GM12878 (cell line): ENCODE measurements at regions not wholly inside any gene's neighbourhood (a gene's known extent, or its start where the extent isn't known, plus 50 kb on each side); places are given as distances from the start of the nearest gene placed in this dataset.

Experiments used
- ATAC-seq: fragments of 200-7000 bp; cut with Tn5 transposase; 3 replicates; pipeline ENCODE4 v1.9.1; 2020; ENCODE audit warnings: mild to moderate bottlenecking, moderate library complexity
- BruUV-seq: library from RNA; stranded (reverse); fragments of 400-500 nt; replicated peaks from 2 replicates; lab custom pipeline; 2021; lab: Mats Ljungman, UMichigan
- CTCF ChIA-PET: fragments of 300-600 bp; sonication (Branson Sonifier 250); formaldehyde crosslinking; extraction: SDS; loops from one replicate; lab custom pipeline; 2021; ENCODE audit warnings: inconsistent platforms; lab: Yijun Ruan, JAX
- POLR2A ChIA-PET: fragments of 350-600 bp; formaldehyde crosslinking; extraction: SDS; loops from one replicate; lab custom pipeline; 2021; ENCODE audit warnings: inconsistent platforms; lab: Charles Lee
- RAD21 ChIA-PET: fragments of 300-600 bp; sonication (Branson Sonifier 250); formaldehyde crosslinking; loops from one replicate; lab custom pipeline; 2023; ENCODE audit warnings: antibody characterized with exemption; ENCODE audit not compliant: unreplicated experiment; lab: Charles Lee
- SMC1A ChIA-PET: fragments of 300-600 bp; sonication (Branson Sonifier 250); formaldehyde crosslinking; loops from one replicate; lab custom pipeline; 2023; ENCODE audit not compliant: unreplicated experiment, uncharacterized antibody; lab: Charles Lee
- DNase-seq: peaks from one replicate; pipeline ENCODE4 v3.0.0-alpha.2; 2011; ENCODE audit warnings: low read depth, low spot score
- FAIRE-seq: peaks from 3 replicates; lab custom pipeline; 2011; peaks lifted over from hg19 to GRCh38; lab: Jason Lieb, UNC
- H2AFZ ChIP-seq: 2 replicates; pipeline ENCODE4 v1.6.0; 2011; ENCODE audit warnings: low read depth, low read length, control low read depth; ENCODE audit not compliant: control insufficient read depth
- H3K27ac ChIP-seq: 2 replicates; pipeline ENCODE4 v1.5.1; 2011; ENCODE audit warnings: control low read depth; ENCODE audit not compliant: control insufficient read depth, insufficient read depth
- H3K27me3 ChIP-seq, 2 experiments: replicated peaks in 1 of 2; 2 replicates each; pipeline versions ENCODE4 v1.6.0 to v1.6.1; 2011; ENCODE audit warnings: low read length in 1 of 2; ENCODE audit not compliant: control insufficient read depth in 2 of 2, insufficient read depth in 2 of 2
- H3K36me3 ChIP-seq, 2 experiments: 2 replicates each; pipeline ENCODE4 v1.5.1; 2011; ENCODE audit warnings: low read length in 1 of 2; ENCODE audit not compliant: control insufficient read depth in 2 of 2, insufficient read depth in 2 of 2
- H3K4me1 ChIP-seq: 2 replicates; pipeline ENCODE4 v1.6.1; 2011; ENCODE audit warnings: mild to moderate bottlenecking, low read length, moderate library complexity, mixed read lengths; ENCODE audit not compliant: control insufficient read depth, insufficient read depth
- H3K4me2 ChIP-seq: 2 replicates; pipeline ENCODE4 v1.6.0; 2011; ENCODE audit warnings: control low read depth; ENCODE audit not compliant: control insufficient read depth, insufficient read depth
- H3K4me3 ChIP-seq: fragments of 200-600 bp; sonication (generic); 2 replicates; pipeline ENCODE4 v1.5.1; 2016
- H3K79me2 ChIP-seq: 2 replicates; pipeline ENCODE4 v1.6.0; 2011; ENCODE audit warnings: low read length; ENCODE audit not compliant: control insufficient read depth, insufficient read depth
- H3K9ac ChIP-seq: 2 replicates; pipeline ENCODE4 v1.8.0; 2011; ENCODE audit warnings: low read length, control low read depth, mixed read lengths; ENCODE audit not compliant: control insufficient read depth, insufficient read depth
- H3K9me3 ChIP-seq: replicated peaks from 3 replicates; pipeline ENCODE4 v1.5.1; 2011; ENCODE audit warnings: mild to moderate bottlenecking, low read length; ENCODE audit not compliant: control insufficient read depth, insufficient read depth
- H4K20me1 ChIP-seq: 2 replicates; pipeline ENCODE4 v1.6.0; 2011; ENCODE audit not compliant: control insufficient read depth, insufficient read depth
- BHLHE40 ChIP-seq, 2 experiments: fragments of 450-650 bp in 1 of 2; IDR thresholded peaks; 2 replicates each; pipeline ENCODE4 v1.6.1; 2011 to 2017; ENCODE audit warnings: low read depth in 2 of 2, borderline replicate concordance in 1 of 2, improper control_type of control experiment in 1 of 2, low read length in 1 of 2, mild to moderate bottlenecking in 1 of 2
- BMI1 ChIP-seq: fragments of 450-650 bp; IDR thresholded peaks from 2 replicates; pipeline ENCODE4 v1.6.1; 2016; ENCODE audit warnings: mild to moderate bottlenecking, moderate library complexity, borderline replicate concordance
- EP300 ChIP-seq, 2 experiments: fragments of 150-350 bp in 1 of 2; IDR thresholded peaks; 2 replicates each; pipeline ENCODE4 v1.6.1; 2011 to 2012; ENCODE audit warnings: low read depth in 2 of 2, low read length in 2 of 2, borderline replicate concordance in 1 of 2, improper control_type of control experiment in 1 of 2, inconsistent platforms in 1 of 2; ENCODE audit not compliant: control insufficient read depth in 1 of 2
- FOXK2 ChIP-seq: fragments of 450-650 bp; IDR thresholded peaks from 2 replicates; pipeline ENCODE4 v1.6.1; 2017; ENCODE audit warnings: mild to moderate bottlenecking, moderate library complexity
- FOXM1 ChIP-seq: IDR thresholded peaks from 2 replicates; pipeline ENCODE4 v1.6.1; 2012; ENCODE audit warnings: low read depth, mild to moderate bottlenecking, inconsistent platforms, low read length, moderate library complexity
- IKZF1 ChIP-seq: fragments of 450-650 bp; conservative IDR thresholded peaks from 2 replicates; pipeline ENCODE4 v1.6.1; 2017; ENCODE audit warnings: antibody characterized with exemption, mild to moderate bottlenecking
- JUNB ChIP-seq: IDR thresholded peaks from 2 replicates; pipeline ENCODE4 v1.6.1; 2016; ENCODE audit warnings: antibody characterized with exemption, mild to moderate bottlenecking
- MEF2A ChIP-seq: IDR thresholded peaks from 2 replicates; pipeline ENCODE4 v1.6.1; 2011; ENCODE audit warnings: low read depth, mild to moderate bottlenecking, low read length, moderate library complexity; ENCODE audit not compliant: insufficient read depth
- NR2C1 ChIP-seq: fragments of 450-650 bp; IDR thresholded peaks from 2 replicates; pipeline ENCODE4 v1.6.1; 2017; ENCODE audit warnings: antibody characterized with exemption, mild to moderate bottlenecking, moderate library complexity
- POLR2AphosphoS2 ChIP-seq: IDR thresholded peaks from 2 replicates; pipeline ENCODE4 v1.6.1; 2011; ENCODE audit warnings: low read depth, mild to moderate bottlenecking, low read length, improper control_type of control experiment, moderate library complexity
- POU2F2 ChIP-seq: IDR thresholded peaks from 3 replicates; pipeline ENCODE4 v1.6.1; 2011; ENCODE audit warnings: low read depth, mild to moderate bottlenecking, low read length, borderline replicate concordance
- SMARCA5 ChIP-seq: fragments of 450-650 bp; IDR thresholded peaks from 2 replicates; pipeline ENCODE4 v1.6.1; 2017; ENCODE audit warnings: mild to moderate bottlenecking
- SPI1 ChIP-seq: IDR thresholded peaks from 2 replicates; pipeline ENCODE4 v1.6.1; 2011; ENCODE audit warnings: low read depth, mild to moderate bottlenecking, low read length, moderate library complexity, borderline replicate concordance; ENCODE audit not compliant: insufficient read depth
- SREBF1 ChIP-seq: IDR thresholded peaks from 2 replicates; pipeline ENCODE4 v1.6.1; 2012; ENCODE audit warnings: mild to moderate bottlenecking, low read length
- YBX1 ChIP-seq: fragments of 450-650 bp; IDR thresholded peaks from 2 replicates; pipeline ENCODE4 v1.6.1; 2016; ENCODE audit warnings: antibody characterized with exemption
- ZNF207 ChIP-seq: fragments of 450-650 bp; IDR thresholded peaks from 2 replicates; pipeline ENCODE4 v1.6.1; 2014; ENCODE audit warnings: antibody characterized with exemption, mild to moderate bottlenecking, borderline replicate concordance
- ZNF622 ChIP-seq: fragments of 450-650 bp; IDR thresholded peaks from 2 replicates; pipeline ENCODE4 v1.6.1; 2017; ENCODE audit warnings: mild to moderate bottlenecking, inconsistent platforms
- WGBS: methylation state at CpG from one replicate; pipeline ENCODE4 v1.1.6; 2016; ENCODE audit warnings: low lambda C conversion rate; ENCODE audit not compliant: insufficient replicate concordance, insufficient coverage; ENCODE audit errors: missing lambda C conversion rate; 5-methylcytosine and 5-hydroxymethylcytosine counted together
- in situ Hi-C: fragments of 300-500 bp; cut with MboI; formaldehyde crosslinking; loops from 9 replicates; pipeline ENCODE4 v1.14.3; 2018; ENCODE audit warnings: mixed read lengths
- intact Hi-C: fragments of 100-400 bp; cut with micrococcal nuclease; formaldehyde crosslinking; loops from one replicate; pipeline ENCODE4 v1.14.2; 2022; ENCODE audit not compliant: unreplicated experiment
- TF ChIP-seq, protein P1 (sequence below): IDR thresholded peaks from 2 replicates; pipeline ENCODE4 v1.6.1; 2011; ENCODE audit warnings: low read depth, low read length, improper control_type of control experiment, borderline replicate concordance
- TF ChIP-seq, protein P2 (sequence below): IDR thresholded peaks from 2 replicates; pipeline ENCODE4 v1.6.1; 2011; ENCODE audit warnings: borderline replicate concordance, low read depth, mild to moderate bottlenecking, moderate library complexity, mixed read lengths, low read length; ENCODE audit not compliant: insufficient read depth; ENCODE audit errors: extremely low read length

DNA sequence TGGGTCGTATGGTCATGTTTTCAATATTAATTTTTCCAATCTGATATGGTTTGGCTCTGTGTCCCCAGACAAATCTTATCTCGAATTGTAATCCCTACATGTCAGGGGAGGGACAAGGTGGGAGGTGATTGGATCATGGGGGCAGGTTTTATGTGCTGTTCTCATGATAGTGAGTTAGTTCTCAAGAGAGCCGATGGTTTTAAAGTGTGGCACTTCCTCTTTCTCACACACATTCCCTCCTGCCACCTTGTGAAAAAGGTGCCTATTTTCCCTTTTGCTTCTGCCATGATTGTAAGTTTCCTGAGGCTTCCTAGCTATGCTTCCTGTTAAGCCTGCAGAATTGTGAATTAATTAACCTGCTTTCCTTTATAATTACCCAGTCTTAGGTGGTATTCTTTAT lies 309.1 kb upstream of the GRIN3A start:
- RAD21 ChIA-PET, result no interaction called here
- in situ Hi-C loops, result no loop called here

DNA sequence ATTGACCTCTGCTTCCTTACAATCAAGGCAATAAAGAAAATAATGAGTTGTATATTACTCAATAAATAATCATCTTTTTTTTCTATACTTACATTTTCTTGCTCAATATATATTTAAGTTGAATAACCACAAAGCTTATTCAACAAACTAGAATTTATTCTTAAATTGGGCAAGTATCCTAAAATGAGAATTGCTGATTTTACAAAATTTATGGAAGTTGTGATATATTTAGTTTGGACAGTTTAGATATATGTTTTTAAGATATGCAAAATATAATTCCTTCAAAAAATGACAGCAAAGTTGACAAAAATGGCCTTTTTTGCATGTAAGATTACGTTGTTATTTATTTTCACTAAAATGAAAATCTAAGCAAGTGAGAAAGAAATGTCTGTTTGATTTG lies 305.7 kb upstream of the GRIN3A start:
- H3K9ac ChIP-seq, result no peak overlapping the region
- TF ChIP-seq YBX1 (no peak), BMI1 (no peak), POLR2AphosphoS2 (no peak), JUNB (no peak), FOXM1 (no peak), FOXK2 (no peak), SMARCA5 (no peak), SREBF1 (no peak), ZNF622 (no peak), IKZF1 (no peak), ZNF207 (no peak), BHLHE40 (IDR thresholded peaks at IDR 0.05; ENCODE audit: borderline replicate concordance in 1 of 2, low read depth in 2 of 2, low read length in 1 of 2) (no peak), NR2C1 (no peak)
- TF ChIP-seq, protein P1, sequence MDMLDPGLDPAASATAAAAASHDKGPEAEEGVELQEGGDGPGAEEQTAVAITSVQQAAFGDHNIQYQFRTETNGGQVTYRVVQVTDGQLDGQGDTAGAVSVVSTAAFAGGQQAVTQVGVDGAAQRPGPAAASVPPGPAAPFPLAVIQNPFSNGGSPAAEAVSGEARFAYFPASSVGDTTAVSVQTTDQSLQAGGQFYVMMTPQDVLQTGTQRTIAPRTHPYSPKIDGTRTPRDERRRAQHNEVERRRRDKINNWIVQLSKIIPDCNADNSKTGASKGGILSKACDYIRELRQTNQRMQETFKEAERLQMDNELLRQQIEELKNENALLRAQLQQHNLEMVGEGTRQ, result no peak
- TF ChIP-seq, protein P2, sequence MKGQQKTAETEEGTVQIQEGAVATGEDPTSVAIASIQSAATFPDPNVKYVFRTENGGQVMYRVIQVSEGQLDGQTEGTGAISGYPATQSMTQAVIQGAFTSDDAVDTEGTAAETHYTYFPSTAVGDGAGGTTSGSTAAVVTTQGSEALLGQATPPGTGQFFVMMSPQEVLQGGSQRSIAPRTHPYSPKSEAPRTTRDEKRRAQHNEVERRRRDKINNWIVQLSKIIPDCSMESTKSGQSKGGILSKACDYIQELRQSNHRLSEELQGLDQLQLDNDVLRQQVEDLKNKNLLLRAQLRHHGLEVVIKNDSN, result no peak
- SMC1A ChIA-PET, result interaction anchor here (0.9 kb wide), 1 partner anchor 10 kb away, joined by 3 read pairs; no protein-coding TSS in a partner anchor
- POLR2A ChIA-PET, result interaction anchor here (1.4 kb wide), 1 partner anchor 9 kb away, joined by 3 read pairs; no protein-coding TSS in a partner anchor
- no peak overlapping the region for H2AFZ ChIP-seq
- H3K79me2 ChIP-seq, result no peaks in the 10 kb centered on the region
- CTCF ChIA-PET, result no interaction called here
- H4K20me1 ChIP-seq, result no peaks in the 10 kb centered on the region
- H3K27me3 ChIP-seq, result no peaks in the 10 kb centered on the region
- no peak overlapping the region for H3K4me3 ChIP-seq
- WGBS, result 4% methylated on average over 1 of the region's 1 CpG
- FAIRE-seq (no peak), ATAC-seq (no peak), DNase-seq (no peak)
- in situ Hi-C loops (no loop called here), intact Hi-C loops (no loop called here)
- no peak overlapping the region for H3K4me2 ChIP-seq
- no peaks in the 10 kb centered on the region for H3K36me3 ChIP-seq
- no TSS peak for BruUV-seq
- RAD21 ChIA-PET, result no interaction called here
- H3K9me3 ChIP-seq, result no peaks in the 10 kb centered on the region
- H3K27ac ChIP-seq, result no peak overlapping the region
- no peaks in the 10 kb centered on the region for H3K4me1 ChIP-seq

More for the DNA sequence above, 309.1 kb upstream of the GRIN3A start:
- ChIA-PET CTCF (interaction anchor here (0.7 kb wide), 1 partner anchor 8 kb away, joined by 3 read pairs; no protein-coding TSS in a partner anchor), SMC1A (no interaction called here), POLR2A (no interaction called here)
- no TSS peak for BruUV-seq
- Histone ChIP-seq H3K9me3 (no peaks in the 10 kb centered on the region), H3K4me2 (no peak overlapping the region), H3K27me3 (no peaks in the 10 kb centered on the region), H2AFZ (no peak overlapping the region), H3K79me2 (no peaks in the 10 kb centered on the region), H3K27ac (no peak overlapping the region), H4K20me1 (no peaks in the 10 kb centered on the region), H3K36me3 (no peaks in the 10 kb centered on the region), H3K4me1 (no peaks in the 10 kb centered on the region), H3K4me3 (no peak overlapping the region), H3K9ac (no peak overlapping the region)
- TF ChIP-seq EP300 (IDR thresholded peaks at IDR 0.05; ENCODE audit: borderline replicate concordance in 1 of 2, control insufficient read depth in 1 of 2, low read depth in 2 of 2, low read length in 2 of 2) (no peak), SPI1 (peak; percentile 69), POU2F2 (no peak), MEF2A (no peak)
- 10% methylated on average over 3 of the region's 3 CpGs for WGBS
- DNase-seq (no peak), ATAC-seq (no peak), FAIRE-seq (no peak)
- intact Hi-C loops, result no loop called here
